GM21737 (cell line): ENCODE measurements at regions not wholly inside any gene's neighbourhood (a gene's known extent, or its start where the extent isn't known, plus 50 kb on each side); places are given as distances from the start of the nearest gene placed in this dataset.
"Not testable (repeated sequence)": the region's sequence is repeated elsewhere in the genome, so short reads cannot be mapped to it uniquely, and the experiment has no call there.

Experiments used
- ATAC-seq: cut with Tn5 transposase; IDR thresholded peaks from one replicate; pipeline ENCODE4 v1.9.1; 2021; ENCODE audit warnings: mild to moderate bottlenecking, moderate library complexity; ENCODE audit not compliant: unreplicated experiment

DNA sequence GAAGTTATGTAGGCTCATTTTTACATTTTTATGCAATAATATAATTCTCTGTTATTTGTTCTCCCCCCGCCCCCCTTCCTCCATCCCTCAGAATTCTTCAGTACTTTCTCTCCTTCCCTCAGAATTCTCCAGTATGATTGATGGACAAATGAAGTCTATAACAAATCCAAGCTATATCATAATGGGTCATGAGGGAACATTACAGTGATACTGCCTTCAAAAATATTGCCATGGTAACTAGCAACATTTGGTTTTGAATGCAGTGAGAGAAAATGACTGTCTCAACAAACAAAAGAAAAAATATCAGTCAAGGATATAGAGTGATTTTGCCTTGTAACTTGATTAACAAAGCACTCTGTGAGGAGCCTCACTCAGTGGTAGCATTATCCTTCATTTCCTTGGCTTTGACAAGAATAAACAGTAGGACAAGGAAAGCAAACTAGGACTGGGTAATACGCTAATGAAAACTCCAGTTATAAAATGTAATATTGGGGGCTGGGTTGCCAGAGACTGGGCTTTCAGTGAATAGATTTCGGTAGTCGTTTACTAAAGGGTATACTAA lies 392.9 kb upstream of the CRIM1 start:
- ATAC-seq, result no peak

DNA sequence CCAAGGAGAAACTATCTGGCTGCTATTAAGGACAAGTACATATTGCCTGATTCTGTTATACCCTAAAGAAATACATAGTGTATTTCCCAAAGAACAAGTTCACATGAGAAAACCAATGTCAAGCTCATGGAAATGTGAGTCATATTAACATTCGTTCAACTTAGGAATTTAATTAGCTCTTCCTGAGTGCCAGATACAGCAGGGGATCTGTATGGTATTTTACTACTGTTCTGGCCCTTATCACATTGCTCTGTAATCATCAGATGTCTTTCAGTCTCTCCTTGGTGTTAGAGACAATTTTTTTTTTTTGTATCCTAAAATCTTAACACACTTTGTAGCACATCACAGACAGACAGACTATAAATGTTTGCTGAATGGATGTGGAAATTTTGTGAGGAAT lies 395.0 kb upstream of the CRIM1 start:
- ATAC-seq, result no peak

DNA sequence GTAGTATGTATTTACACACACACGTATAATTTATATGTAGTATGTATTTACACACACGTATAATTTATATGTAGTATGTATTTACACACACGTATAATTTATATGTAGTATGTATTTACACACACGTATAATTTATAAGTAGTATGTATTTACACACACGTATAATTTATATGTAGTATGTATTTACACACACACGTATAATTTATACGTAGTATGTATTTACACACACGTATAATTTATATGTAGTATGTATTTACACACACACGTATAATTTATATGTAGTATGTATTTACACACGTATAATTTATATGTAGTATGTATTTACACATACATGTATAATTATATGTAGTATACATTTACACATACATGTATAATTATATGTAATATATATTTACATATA lies 398.5 kb upstream of the CRIM1 start:
- ATAC-seq, result not testable (repeated sequence)

DNA sequence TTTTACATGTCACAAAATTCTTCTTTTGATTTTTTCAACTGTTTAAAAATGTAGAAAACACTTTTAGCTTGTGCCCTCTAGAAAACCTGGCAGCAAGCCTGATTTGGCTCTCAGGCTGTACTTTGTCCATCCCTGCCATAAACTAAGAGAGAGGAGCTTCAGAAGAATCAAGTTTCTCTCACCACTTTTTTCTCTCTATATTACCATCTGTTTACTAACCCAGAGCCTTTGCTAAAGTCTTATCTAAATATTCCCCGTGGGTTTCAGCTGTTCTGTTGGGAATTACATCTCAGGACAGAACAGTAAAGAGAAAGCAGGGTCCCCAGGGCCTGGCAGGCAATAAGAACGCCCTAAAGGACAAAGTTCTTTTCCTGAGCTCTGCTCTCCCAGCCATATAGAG lies 409.1 kb upstream of the CRIM1 start:
- no peak for ATAC-seq

DNA sequence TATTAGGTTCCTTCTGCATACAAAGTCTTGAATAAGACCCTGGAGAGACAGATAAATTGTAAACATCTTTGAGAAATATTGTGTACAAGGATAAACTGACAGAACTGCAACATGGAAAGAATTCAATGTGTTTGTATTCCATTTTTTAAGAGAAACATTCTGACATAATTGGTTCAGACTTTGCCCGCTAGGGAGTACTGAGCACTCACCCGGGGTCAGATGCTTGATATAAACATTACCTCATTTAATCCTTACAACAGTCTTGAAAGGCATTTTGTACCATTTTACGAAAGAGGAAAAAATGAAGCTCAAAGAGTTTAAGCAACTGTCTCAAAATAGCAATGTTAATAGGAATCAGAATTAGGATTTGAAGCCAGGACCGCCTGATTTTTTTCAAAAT lies 416.7 kb upstream of the CRIM1 start:
- no peak for ATAC-seq

DNA sequence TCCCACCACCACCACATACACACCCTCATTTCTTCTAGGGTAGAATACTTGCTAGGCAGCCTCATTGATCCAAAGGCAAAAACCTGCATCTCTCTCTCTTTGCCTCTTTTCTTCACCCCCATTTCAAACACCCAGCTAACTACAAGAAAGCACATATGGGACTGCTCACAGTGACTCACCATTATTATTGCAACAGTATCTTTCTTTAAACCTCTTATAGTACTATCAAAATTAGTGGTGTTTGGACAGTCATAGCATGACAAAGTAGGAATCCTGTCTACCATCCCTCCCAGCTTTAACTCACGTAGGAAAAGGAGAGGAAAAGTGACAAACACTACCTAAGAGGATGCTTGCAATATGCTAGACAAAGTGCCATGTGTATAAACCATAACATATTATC lies 422.5 kb upstream of the CRIM1 start:
- ATAC-seq, result no peak

DNA sequence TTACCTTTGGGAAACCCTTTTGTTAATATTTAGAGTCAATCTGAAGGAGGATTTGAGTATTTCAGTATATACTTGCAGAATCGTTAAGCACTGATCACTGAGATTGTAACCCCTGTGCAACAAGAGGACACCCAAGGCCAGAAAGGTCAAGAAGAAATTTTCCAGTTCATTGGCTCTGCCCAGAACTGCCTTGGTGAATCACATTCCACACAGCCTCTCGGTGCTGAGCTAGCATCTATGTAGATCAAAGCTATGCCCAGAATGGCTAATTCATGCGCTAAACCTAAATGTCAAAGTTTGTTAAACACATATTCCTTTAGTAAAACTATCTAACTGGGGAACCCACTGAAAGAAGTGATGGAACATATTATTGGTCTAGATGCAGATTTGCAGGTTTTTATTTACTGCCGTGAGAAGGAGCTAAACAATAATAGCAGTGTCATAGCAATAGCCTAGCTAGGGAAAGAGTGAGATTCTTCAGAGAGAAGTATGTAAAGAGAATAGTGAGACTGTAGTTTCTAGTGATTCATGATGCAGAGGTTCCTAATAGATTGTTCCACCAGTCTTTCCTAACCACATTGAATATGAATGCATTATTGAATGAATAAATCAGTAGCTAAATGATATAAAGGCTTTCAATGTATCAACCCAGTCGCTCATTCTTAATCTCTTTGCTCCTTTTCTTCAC lies 423.2 kb upstream of the CRIM1 start:
- ATAC-seq, result no peak

DNA sequence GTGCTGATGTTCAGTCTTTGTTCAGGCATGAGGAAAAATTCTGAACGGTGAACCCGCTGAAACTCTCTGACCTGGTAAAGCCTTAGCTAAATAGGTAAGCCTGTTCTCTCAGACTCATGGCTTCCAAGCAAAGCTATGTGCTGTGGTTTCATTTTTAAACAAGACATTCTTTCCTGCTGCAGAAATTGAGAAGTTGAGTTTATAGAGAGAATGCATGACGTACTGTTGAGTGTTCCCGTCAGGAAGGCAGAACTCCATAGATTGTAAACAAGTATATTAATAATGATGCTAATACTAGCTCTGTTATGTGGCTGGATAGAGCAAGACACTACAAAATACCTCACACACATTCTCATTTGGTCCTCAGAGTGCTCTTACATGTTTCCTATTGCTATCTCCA lies 424.0 kb upstream of the CRIM1 start:
- no peak for ATAC-seq

DNA sequence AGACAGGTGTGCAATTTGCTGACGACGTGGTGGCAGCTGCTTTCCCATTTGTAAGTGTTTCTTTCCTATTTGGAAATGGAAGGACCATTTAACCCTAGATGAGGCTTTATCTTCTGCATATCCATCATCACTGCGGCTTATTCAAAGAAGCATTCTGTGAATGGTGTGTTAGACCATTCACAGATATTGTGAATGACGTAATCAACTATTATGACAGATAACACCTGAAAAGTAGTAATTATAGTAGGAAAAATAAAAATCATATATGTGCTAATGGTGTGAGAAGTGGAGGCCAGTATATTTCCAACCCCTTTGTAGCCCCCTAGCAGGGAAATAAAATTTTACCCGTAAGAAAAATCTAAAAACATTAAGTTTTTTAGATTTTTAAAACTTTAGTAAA lies 424.5 kb upstream of the CRIM1 start:
- ATAC-seq, result no peak

DNA sequence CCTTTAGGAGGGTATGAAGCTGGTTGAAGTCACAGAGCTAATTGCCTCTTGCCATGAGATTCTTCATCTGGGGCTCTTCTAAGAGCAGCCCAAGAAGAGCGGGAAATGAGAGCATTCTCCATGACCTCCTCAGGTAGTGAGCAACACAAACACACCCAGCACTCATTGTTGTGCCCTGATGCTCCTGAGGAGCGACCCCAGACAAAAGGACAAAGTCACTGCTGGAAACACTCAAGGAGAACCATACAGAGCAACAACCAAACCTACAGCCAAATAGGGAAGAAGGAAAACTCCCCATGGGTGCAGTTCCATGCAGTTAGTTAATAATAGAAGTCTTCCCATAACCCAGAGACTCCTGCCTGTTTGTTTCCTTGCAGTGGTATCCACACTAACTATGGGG lies 426.0 kb upstream of the CRIM1 start:
- ATAC-seq, result no peak

DNA sequence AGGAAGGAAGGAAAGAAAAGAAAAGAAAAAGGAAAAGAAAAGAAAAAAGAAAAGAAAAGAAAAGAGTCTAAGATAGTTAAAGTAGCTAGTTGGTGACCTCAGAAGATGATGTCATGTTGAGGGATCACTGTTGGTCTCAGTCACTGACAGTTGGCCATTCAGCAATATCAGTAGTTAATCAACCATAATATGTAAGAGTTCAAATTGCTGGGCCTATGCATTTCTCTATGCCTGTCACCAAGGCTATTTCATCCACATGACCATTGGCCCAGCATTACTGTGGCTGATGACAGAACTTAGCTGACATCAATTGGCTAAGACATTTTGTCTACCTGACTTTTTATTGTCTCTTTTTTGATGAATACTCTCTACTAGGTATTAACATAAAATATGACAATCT lies 435.5 kb upstream of the CRIM1 start:
- ATAC-seq, result no peak

DNA sequence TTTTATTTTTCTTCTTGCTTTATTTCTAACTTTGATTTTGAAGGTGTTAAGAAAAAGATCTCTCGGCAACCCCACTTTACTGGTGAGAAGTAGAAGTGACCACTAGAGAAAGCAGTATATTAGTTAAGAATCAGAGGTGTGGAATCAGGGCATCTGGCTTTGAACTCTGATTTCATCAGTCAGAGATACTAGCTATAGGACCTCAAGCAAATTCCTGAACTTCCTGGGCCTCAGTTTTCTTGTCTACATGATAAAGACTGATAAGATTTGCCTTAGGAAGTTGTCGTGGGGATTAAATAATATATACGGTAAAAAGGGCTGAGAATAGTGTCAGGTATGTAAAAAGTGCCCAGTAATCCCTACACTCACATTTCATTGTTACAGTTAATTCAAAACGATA lies 440.3 kb upstream of the CRIM1 start:
- ATAC-seq, result no peak

DNA sequence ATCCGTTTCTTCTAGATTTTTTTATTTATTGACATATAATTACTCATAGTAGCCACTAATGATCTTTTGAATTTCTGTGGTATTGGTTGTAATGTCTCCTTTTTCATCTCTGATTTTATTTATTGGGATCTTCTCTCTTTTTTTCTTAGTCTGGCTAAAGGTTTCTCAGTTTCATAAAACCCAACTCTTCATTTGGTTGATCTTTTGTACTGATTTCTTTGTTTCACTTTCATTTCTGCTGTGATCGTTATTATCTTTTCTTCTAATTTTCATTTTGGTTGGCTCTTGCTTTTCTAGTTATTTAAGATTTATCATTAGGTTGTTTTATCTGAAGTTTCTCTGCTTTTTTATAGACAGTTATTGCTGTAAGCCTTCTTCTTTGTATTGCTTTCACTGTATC lies 463.6 kb upstream of the CRIM1 start:
- ATAC-seq, result no peak

DNA sequence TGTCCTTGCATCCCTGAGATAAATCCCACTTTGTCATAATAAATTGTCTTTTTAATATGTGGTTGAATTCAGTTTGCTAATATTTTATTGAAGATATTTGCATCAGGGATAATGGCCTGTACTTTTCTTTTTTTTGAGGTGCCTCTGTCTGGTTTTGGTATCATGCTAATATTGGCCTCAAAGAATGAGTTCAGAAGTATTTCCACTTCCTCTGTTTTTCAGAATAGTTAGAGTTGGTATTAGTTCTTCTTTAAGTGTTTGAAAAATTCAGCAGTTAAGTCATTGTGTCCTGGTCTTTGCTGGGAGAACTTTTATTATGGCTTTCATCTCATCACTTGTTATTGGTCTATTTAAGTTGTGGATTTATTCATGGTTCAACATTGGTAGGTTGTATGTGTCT lies 464.1 kb upstream of the CRIM1 start:
- ATAC-seq, result no peak

DNA sequence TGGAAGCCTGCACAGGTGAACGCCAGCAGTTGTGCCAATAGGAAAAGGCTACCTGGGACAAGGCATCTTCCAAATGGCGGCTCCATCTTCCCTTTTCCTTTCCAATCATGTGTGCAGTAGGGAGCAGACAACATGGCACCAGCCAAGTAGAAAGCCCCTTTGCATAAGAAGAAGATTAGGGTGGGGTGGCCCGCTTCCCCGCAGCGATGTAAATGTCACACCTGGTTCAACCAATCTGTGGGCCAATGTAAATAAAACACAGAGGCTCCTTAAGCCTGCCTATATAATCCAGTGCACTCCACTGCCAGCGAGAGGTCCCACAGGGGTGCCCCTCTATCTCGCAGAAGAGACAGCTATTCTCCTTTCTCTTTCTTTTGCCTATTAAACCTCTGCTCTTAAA lies 468.4 kb upstream of the CRIM1 start:
- no peak for ATAC-seq

DNA sequence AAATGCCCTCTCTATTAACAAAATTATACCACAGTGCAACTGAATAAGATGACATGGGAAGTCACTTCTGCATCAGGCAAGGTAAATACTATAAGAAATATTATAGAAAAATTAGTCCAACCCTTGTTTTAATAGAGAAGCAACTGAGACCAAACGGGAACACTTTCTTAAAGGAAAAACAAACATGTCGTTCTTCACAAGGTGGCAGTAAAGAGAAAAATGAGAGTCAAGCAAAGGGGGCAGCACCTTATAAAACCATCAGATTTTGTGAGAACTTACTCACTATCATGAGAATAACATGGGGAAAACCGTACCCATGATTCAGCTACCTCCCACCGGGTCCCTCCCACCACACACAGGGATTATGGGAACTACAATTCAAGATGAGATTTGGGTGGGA lies 481.7 kb upstream of the CRIM1 start:
- no peak for ATAC-seq

DNA sequence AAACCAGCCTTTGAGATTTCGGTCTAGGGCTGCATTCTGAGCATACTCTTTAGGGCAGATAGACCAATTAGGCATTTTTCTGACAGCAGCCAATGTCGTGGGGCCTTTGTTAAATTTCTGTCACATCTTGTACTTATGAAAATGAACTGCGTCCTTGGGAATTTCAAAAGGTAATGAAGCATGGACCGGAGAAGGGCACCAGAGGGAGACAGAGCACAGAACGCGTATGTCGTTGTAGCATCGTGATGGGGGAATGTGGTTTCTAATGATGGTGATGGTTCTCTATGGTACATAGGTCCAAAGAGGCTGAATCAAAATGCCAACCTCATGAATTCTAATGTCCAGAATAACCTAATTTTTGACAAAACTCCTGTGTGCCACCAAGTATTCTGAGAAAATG lies 483.9 kb upstream of the CRIM1 start:
- no peak for ATAC-seq

DNA sequence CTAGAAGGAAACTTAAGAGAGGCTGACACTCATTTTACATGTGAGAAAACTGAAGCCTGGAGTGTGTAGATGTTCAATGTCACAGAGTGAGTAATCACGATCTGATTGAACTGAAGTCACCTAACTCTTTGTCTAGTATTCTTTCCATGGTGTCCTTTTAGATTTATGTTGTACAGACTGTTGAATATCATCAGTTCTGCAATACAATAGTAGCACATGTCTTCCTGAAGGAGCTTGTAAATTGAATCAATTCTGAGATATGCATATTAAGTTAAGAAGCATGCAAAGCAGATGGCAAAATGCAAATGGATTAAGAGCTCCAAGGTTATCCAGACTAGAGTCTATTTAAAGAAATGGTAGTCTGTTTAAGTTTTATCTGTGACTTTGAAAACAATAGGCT lies 484.9 kb upstream of the CRIM1 start:
- ATAC-seq, result no peak

DNA sequence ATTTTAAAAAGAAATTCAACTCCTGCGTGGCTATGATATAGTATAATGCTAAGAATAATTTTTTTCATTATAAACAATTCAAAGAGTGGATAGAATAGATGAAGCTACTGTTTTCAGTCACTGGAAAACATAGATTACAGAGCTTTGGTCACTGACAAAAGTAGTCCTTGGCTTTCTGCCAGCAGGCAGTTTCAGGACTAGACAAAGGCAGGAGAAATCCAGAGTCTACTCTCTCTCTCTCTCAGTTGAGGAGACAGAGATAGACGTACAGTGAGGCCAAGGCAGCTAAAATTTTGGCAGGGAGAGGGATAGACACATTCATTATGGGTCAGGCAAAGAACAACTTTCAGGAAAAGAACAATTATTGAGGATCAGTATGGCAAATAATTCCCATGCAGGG lies 491.4 kb upstream of the CRIM1 start:
- ATAC-seq, result no peak

DNA sequence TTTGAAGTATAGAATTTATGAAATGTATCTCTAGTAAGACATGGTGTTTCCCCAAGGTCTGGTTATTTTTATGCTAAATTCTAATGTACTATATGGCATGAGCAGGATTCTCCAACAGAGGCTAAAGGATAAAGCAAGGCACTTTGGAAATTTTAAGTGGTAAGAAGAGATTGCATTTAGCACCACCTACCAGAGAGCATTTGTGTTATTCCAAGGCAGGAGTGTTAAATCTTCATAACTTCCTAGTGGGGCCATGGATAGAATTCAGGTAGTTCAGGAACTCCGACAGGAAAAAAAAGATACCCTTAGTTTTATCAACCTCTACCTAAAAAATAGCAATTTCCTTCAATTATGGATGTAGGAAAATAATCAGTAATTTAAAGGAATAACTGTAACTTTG lies 497.4 kb upstream of the CRIM1 start:
- ATAC-seq, result no peak

DNA sequence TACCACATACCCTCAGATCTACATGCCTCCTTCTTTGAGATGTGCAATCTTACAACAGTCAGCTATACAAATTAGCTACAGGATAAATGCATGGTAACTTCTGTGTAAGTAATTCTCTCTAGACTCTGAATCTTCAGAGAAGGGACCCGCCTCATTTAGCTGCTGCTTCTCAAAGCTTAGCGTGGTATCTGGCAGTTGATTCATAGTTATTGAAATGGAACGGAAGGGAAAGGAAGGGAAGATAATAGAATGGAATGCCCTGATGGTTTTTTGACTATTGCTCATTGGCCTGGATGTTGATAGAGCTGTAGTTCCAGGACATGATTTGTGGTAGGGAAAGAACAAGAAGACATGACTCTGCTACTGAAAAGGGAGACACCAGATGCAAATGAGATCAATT lies 498.1 kb upstream of the CRIM1 start:
- ATAC-seq, result no peak

DNA sequence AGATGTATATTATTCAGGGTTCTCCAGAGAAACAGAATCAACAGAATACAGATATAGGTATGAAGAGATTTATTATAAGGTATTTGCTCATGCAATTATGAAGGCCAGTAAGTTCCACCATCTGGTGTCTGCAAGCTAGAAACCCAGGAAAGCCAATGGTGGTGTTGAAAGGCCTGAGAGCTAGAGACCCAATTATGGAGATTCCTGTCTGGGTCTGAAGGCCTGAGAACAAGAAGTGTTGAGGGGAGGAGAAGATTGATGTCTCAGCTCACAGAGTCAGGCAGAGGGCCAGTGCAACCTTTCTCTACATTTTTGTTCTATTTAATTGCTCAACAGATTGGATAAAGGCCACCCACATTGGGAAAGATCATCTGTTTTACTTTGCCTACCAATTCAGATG lies 524.2 kb upstream of the CRIM1 start:
- no peak for ATAC-seq

DNA sequence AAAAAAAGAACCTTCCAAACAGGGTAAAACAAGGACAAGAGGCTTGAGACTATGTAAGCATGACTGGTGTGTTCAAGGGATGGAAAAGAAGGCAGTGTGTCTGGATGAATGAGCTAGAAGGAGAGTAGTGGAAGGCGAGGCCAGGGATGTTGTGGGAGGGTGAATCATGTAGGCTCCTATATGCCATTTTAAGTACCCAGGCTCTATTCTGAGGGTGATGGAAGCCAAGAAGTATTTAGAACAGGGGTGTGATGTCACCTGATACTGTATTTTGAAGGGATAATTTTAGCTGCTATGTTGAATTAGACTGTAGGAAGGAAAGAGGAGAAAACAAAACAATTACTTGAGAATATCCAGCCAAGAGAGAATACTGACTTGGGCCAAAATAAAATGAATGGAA lies 524.7 kb upstream of the CRIM1 start:
- ATAC-seq, result no peak
